SK-MEL-5 (cell line): ENCODE measurements at regions not wholly inside any gene's neighbourhood (a gene's known extent, or its start where the extent isn't known, plus 50 kb on each side); places are given as distances from the start of the nearest gene placed in this dataset.

Experiments
- DNase-seq: peaks from one replicate; pipeline ENCODE4 v3.0.0-alpha.2; 2016; ENCODE audit warnings: low read depth, low spot score
- in situ Hi-C: cut with HindIII; loops from 2 replicates; pipeline ENCODE4 v1.10.0; 2016; ENCODE audit warnings: low sequenced_read_pairs, high pct_unique_total_duplicates, low pct_unique_long_range_greater_than_20kb

DNA sequence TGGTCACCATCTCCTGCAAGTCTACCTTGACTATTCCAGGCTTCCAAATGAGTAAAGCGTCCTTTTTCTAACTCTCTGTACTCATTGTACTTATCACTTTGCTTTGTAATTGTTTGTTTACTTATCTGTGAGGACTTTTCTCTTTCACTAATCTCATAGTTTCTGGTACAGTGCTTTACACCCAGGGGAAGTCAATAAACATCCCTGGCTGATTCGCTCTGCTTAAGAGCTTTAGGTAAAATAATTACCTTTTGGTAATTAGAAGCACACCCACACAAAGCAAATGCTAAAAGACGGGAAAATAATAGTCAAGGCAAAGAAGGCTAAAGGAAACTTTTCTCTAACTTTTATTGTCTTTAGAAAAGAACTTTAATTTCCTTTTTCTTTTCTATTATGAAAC is 466.9 kb upstream of the ROBO1 start:
- in situ Hi-C loops = no loop called here

DNA sequence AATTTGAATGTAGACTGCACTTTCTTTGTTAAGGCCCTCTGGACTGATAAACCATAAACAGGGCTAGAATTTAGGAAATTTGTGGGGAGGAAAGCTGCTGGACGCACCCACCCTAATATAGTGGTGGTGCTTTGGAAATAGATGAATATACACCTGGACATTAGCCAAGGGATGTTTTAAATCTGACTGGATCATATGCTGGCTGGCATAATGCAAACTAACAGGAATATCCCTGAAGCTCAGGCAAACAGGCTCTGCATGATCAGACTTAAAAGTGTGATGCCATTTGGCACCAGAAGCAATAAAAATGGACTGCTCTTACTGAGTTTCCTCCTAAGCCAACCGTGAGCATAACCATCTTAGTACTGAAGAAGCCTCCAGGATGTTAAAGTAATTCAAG is 465.8 kb upstream of the ROBO1 start:
- in situ Hi-C loops = no loop called here
- DNase-seq = no peak

More for the DNA sequence above, 466.9 kb upstream of the ROBO1 start:
- no peak for DNase-seq

DNA sequence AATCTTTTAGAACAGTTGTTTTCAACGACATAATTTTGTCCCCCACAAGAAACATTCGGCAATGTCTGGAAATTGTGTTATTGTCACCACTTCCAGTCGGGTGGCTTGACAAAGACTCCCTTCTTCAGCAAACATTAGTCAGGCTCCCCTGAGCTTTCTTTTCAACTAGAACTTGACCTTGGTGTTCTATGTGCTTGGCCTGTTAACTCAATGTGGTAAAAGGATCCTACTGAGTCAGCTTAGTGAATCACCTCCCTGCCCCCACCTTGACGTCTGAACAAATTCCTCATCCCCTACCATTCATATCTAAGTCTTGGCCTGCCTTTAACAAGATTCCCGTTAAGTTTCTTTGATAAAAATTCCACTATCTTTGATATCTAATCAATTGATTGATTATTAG is 465.0 kb upstream of the ROBO1 start:
- in situ Hi-C loops = no loop called here
- DNase-seq = no peak

DNA sequence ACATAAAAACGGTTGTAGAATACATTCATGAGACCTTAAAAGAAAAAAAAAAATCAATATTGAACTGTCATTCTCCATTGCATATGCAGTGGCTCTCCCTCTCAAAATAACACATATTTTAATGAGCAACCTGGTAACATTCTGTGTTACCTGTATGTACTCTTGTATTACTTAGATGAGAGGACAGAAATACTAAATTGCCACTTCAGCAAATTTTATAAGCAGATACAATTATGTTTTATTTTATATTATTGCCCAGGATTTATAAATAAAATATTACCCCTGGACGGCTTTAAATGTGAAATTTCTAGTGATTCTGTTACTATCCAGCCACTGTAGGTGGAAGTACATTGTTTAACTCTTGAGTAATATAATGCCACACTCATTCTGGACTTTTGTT is 463.2 kb upstream of the ROBO1 start:
- DNase-seq = no peak
- in situ Hi-C loops = no loop called here

DNA sequence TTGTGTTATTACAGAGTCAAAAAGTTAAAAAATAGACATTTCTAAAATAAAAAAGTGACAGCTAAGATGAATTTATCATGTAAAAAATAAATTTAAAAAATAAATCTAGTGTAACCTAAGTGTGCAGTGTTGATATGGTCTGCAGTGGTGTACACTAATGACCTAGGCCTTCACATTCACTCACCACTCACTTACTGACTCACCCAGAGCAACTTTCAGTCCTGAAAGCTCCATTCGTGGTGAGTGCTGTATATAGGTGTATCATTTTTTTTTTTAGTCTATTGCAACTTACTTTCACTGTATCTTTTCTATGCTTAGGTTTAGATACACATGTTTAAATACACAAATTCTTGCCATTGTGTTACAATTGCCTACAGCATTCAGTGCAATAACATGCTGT is 459.4 kb upstream of the ROBO1 start:
- DNase-seq = no peak
- in situ Hi-C loops = no loop called here

DNA sequence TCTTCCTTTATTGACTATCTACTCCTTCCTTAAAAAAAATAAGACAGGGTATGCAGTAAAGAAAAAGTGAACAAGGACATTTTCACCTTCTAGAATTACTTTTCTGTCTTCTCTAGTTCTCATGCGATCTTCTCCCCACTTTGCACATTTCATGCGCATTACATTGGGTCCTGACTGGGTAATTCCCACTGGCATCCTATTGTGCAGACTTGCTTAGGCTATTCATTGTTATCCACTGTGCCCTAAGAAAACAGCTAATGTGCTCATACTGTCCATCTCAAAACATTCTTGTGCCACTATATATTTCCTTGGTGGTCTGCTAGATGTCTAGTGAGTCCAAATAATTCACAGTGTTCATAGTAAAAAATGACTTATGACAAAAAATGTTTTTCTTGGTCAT is 447.4 kb upstream of the ROBO1 start:
- DNase-seq = no peak
- in situ Hi-C loops = no loop called here

DNA sequence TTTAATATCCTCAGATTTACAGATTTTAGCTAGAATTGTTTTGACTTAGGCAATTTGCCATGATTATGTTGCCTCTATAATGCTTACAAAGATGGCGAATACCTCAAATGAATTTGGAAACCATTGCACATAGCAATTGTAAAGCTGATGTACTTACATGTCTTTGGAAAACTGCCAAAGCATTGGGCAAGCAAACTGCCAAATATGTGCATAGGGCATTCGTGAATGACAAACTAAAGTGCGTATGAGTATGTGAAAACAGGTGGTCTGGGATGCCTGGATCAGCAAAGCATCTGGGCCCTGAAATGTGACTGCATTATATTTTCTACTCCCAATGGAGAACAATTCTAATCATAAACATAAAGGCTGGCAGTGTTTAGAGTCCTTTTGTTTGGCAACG is 445.3 kb upstream of the ROBO1 start:
- DNase-seq = no peak
- in situ Hi-C loops = no loop called here

DNA sequence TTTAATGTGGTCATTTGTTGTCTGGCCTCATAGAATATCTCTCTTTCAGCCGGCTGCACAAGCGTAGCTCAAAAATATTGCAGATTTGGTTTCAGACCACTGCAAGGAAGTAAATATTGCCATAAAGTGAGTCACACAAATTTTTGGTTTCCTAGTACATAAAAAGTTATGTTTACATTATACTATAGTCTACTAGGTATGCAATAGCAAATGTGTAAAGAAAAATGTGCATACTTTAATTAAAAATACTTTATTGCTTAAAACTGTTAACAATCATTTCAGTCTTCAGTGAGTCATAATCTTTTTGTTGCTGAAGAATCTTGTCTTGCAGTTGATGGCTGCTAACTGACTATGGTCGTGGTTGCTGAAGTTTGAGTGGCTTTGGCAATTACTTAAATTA is 425.1 kb upstream of the ROBO1 start:
- in situ Hi-C loops = no loop called here
- DNase-seq = no peak

DNA sequence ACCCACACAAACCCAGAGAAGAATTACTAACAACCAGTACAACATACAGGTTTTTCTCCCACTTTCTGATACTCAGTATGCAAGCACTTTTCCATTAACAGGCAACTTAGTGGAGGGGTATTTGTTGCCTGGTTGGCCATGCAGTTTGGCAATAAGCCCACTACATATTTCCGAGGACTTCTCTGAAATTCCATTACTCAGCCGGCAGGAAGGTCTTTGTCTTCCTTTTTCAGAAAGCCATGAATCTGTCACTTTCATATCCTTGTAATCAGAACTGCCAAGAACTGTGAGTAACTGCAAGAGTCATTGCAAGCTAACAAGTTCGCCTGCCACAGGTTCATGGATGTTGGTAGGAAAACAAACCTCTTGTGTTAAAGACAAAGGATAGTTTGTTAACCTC is 422.3 kb upstream of the ROBO1 start:
- no peak for DNase-seq
- in situ Hi-C loops = no loop called here

DNA sequence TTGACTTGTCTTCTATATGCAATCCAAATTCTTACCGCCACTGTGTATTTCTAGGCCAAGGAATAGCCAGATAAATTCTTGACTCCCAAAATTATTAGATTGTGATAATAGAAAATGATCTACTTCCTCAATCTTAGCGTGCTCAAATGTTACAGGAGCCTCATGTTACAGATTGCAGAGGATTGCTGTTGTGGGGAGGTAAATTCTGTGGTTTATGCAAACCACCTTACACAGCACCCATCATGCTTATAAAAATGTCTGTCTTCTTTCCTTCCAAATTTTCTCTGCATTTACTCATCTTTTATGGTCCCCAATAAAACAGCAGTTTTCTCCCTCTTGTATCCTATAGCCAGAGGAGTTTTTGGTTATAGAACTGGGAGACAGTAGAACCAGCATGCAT is 420.2 kb upstream of the ROBO1 start:
- in situ Hi-C loops = no loop called here
- DNase-seq = no peak

DNA sequence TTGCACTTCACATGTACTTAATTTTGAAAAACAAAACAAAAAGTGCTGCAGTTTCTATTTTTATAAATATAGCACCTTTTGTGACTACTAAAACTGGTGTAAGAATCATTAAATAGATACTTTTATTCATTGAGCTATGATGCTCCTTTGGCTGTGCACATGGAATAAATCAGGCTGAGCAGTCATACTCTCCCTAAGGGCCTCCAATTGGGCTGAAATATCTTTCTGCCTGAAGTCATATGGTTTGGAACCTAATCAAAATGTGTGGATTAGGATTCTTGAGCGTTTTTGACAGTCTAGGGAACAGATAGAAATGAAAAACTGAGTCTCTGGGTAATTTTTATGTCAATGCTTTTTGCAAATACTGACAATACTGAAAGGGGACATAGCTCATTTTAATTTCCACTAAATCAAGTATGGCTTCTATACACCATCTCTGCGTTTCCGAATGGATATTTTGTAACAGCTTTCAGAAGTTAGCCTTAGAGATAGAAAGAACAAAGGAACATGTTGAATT is 392.2 kb upstream of the ROBO1 start:
- in situ Hi-C loops = no loop called here
- no peak for DNase-seq

DNA sequence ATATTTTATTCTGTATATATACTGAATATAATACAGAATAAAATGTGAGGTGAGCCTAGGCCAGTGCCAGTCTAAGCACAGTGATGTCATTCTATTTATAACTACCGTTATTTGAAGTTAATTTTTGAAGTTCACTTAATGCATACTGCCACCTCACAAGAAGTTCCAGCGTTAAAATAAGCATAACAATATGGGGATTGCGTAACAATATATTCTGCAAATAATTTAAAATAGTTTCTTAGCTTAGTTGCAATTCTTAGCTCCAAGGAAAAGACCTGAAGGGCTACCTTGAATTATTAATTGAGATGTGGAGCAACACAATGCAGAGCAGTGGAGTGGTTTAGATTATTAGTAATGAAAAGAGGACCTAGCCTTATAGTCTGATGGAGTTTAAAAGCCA is 390.5 kb upstream of the ROBO1 start:
- DNase-seq = no peak
- in situ Hi-C loops = no loop called here

DNA sequence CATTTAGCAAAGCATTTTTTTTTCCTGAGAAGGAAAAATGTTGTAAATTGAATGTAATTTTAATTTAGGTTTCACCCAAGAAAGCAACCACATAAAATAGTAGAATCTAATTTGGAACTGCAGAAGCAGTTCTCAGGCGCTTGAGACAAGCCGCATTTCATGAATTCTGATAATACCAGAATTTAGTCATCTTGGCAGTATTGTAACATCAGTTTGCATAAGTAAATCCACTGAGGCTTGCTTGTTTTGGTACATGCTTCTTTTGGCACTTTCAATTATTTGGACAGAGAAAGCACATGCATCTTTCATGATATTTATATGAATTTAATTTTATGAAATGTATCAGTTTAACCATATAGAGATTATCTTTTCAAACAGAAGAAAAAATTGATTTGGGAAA is 389.7 kb upstream of the ROBO1 start:
- in situ Hi-C loops = no loop called here
- no peak for DNase-seq

DNA sequence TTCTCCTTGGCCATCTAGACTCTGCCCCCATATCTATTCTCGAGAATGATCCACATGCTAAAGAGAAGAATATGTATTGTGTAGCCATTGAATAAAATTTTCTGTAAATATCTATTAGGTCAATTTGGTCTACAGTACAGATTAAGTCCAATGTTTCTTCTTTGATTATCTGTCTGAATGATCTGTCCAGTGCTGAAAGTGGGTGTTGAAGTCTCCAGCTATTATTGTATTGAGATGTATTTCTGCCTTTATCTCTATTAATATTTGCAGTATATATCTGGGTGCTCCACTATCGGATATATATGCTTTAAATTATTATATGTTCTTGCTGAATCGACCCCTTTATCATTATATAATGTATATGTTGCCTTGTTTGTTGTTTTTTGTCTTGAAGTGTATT is 384.9 kb upstream of the ROBO1 start:
- DNase-seq = no peak
- in situ Hi-C loops = no loop called here

DNA sequence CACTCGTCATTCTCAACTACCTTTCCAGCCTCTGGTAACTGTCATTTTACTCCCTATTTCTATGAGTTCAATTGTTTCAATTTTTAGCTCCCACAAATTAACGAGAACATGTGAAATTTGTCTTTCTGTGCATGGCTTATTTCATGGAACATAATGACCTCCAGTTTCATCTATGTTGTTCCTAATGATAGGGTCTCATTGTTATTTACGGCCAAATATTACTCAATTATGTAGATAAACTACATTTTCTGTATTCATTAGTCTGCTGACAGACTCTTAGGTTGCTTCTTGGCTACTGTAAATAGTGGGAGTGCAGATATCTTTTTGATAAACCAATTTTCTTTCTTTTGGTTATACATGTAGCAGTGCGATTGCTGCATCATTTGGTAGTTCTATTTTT is 374.9 kb upstream of the ROBO1 start:
- in situ Hi-C loops = no loop called here
- DNase-seq = no peak

DNA sequence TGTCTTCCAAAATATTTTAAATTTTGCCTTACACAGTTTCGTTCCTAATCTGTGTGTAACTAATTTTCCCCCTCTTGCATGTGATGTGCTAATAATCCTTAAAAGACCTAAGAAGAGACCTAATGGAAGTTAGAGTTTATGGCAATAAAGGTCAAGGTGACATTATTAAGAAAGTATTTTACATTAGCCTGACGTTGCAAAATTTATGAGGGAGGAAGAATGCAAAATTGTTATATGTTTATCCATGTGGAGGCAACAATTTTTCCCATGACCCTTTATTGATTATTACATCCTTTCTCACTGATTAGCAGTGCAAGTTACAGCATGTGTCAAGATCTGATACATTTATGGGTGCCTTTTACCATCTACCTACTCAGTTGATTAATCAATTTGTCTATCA is 373.8 kb upstream of the ROBO1 start:
- in situ Hi-C loops = no loop called here
- no peak for DNase-seq

DNA sequence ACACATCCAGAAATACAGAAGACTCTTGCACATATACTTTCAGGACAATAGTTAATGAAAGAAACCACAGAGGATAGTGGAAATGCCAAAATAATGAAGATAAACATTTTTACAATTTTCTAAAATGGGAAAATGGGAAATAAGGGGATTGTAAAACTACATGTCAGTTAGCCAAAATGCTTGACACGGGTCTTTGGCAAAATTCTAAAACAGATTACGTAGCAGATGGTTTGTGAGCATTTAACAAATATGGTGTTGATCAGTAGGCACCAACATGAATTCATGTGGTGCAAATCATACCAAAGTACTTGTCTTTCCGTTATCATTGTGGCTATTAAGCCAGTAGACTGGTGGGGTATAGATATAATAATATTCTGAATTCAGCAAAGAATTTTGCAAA is 348.5 kb upstream of the ROBO1 start:
- in situ Hi-C loops = no loop called here
- DNase-seq = no peak

DNA sequence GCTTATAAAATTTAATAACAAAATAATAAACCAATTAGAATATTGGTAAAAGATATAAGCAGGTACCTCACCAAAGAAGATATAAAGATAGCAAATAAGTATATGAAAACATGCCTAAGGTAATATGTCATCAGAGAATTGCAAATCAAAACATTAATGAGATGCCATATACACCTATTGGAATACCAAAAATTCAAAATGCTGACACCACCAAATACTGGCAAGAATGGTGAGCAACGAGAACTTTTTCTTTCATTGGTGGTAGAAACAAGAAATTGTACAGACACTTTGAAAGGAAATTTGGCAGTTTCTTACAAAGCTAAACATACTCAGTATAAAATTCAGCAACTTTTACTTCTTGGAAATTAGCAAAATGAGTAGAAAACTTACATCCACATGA is 346.9 kb upstream of the ROBO1 start:
- in situ Hi-C loops = no loop called here
- DNase-seq = no peak

DNA sequence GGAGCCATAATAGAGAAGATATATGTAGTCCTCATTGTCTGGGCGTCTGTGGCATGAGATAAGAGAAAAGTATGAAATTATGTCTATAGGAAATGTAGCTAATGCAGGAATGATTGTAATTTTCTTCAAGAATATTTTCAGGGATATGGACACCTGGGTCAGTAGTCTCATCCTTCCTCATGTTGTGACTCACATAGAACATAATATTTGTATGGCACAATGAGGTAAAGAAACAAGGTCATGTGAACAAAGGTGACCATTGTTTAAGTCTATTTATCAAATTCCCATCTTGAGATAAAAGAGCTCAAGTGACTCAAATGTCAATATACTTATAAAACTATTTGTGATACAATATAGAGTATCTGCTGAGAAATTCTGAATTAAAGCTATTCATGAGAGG is 345.5 kb upstream of the ROBO1 start:
- in situ Hi-C loops = no loop called here
- DNase-seq = no peak

DNA sequence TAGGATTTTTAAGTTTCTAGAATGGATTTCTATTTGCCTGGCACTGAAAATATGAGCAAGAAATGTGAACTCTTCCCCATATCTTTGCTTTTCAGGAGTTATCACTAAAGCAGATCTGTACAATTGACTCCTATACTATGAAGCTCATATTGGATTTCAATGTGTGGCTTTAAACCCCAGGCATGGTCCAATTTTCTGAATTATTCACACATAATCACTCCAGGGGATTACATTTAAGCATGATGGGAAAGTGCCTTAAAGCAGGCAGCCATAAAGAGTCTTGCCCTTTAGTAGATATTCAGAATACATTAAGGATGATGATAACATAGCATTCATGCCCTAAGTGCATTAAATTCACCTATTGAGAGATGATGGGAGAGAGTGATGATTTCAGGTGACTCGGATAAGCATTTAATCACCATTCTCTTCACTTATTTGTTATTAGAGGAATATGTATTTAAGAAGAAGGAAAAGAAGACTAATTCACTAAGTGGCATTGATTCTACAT is 331.8 kb upstream of the ROBO1 start:
- in situ Hi-C loops = no loop called here
- no peak for DNase-seq
